VCaP (cell line): ENCODE measurements at regions not wholly inside any gene's neighbourhood (a gene's known extent, or its start where the extent isn't known, plus 50 kb on each side); places are given as distances from the start of the nearest gene placed in this dataset.

ENCODE experiments used
- H3K27ac ChIP-seq: fragments of 450-650 bp; 2 replicates; pipeline ENCODE4 v1.5.1; 2017
- CTCF ChIP-seq: fragments of 450-650 bp; conservative IDR thresholded peaks from 2 replicates; pipeline ENCODE4 v1.5.1; 2017; ENCODE audit warnings: mild to moderate bottlenecking, moderate library complexity

DNA sequence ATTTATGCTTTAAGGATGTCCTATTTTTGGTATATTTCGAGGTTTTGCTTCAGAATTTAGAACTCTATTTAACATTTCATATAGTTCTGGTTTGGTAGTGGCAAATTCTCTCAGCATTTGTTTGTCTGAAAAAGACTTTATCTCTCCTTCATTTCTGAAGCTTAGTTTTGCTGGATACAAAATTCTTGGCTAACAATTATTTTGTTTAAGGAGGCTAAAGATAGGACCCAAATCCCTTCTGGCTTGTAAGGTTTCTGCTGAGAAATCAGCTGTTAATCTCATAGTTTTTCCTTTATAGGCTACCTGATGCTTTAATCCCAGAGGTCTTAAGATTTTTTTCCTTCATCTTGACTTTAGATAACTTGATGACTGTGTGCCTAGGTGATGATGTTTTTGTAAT is 162.7 kb upstream of the B3GAT2 start:
- no peak for TF ChIP-seq CTCF
- no peak overlapping the region for H3K27ac ChIP-seq

GRCh38 chr6:71123051-71123450 is 165.6 kb upstream of the OGFRL1 start:
- no peak for TF ChIP-seq CTCF

DNA sequence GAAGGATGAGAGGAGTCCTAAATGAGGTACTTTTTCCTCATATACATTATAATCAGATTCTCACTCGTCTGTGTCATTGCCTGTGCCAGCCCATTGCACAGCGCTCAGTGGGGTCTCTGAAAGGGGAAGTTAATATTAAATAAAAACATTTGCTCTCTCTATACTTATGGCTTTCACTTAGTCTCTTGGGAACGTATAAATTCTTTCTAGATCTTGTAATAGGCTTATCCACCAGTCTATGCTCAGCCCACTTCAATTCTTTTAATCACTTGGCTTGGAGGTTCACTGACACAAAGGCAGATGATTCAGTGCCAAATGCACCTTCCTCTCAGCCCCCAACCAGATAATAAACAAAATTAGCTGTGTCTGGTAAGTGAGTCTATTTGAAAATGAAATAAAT is 164.3 kb upstream of the OGFRL1 start:
- TF ChIP-seq CTCF, result no peak
- no peak overlapping the region for H3K27ac ChIP-seq

More at GRCh38 chr6:71123051-71123450, 165.6 kb upstream of the OGFRL1 start:
- no peak overlapping the region for H3K27ac ChIP-seq

- H3K27ac ChIP-seq, result no peak overlapping the region
- TF ChIP-seq CTCF, result no peak
These were observed 163.4 kb upstream of the OGFRL1 start for GRCh38 chr6:71125216-71125615.

GRCh38 chr6:71126506-71126905 is 162.1 kb upstream of the OGFRL1 start:
- no peak for TF ChIP-seq CTCF
- no peak overlapping the region for H3K27ac ChIP-seq

- H3K27ac ChIP-seq, result no peak overlapping the region
- TF ChIP-seq CTCF, result no peak
These were observed 161.2 kb upstream of the OGFRL1 start for GRCh38 chr6:71127374-71127773.

- no peak for TF ChIP-seq CTCF
- no peak overlapping the region for H3K27ac ChIP-seq
These were observed 158.3 kb upstream of the OGFRL1 start for GRCh38 chr6:71130277-71130676.
